HepG2 (cell line): ENCODE measurements at regions not wholly inside any gene's neighbourhood (a gene's known extent, or its start where the extent isn't known, plus 50 kb on each side); places are given as distances from the start of the nearest gene placed in this dataset.

Source experiments
- ATAC-seq: fragments of 200-7000 bp; cut with Tn5 transposase; 3 replicates; pipeline ENCODE4 v1.9.1; 2020; ENCODE audit warnings: mild to moderate bottlenecking, moderate library complexity
- BruUV-seq: library from RNA; stranded (reverse); fragments of 400-500 nt; replicated peaks from 2 replicates; lab custom pipeline; 2021; lab: Mats Ljungman, UMichigan
- CTCF ChIA-PET: fragments of 300-600 bp; formaldehyde crosslinking; extraction: SDS; loops from one replicate; lab custom pipeline; 2021; ENCODE audit warnings: low total read pairs, inconsistent platforms, low intra/inter-chr PET ratio; lab: Yijun Ruan, JAX
- POLR2A ChIA-PET: fragments of 350-600 bp; sonication (Branson Sonifier 250); formaldehyde crosslinking; loops from one replicate; lab custom pipeline; 2020; ENCODE audit warnings: antibody characterized with exemption, inconsistent platforms; lab: Yijun Ruan, JAX
- DNase-seq: peaks from one replicate; pipeline ENCODE4 v3.0.0-alpha.2; 2015; ENCODE audit warnings: low spot score
- FAIRE-seq: peaks from 3 replicates; lab custom pipeline; 2011; peaks lifted over from hg19 to GRCh38; lab: Jason Lieb, UNC
- H2AFZ ChIP-seq: one replicate; pipeline ENCODE4 v1.6.1; 2011; ENCODE audit warnings: low read length, inconsistent platforms
- H3K27ac ChIP-seq: fragments of 300-600 bp; 3 replicates; pipeline ENCODE4 v1.8.0; 2011; ENCODE audit warnings: mixed run types, mild to moderate bottlenecking, mixed read lengths, low read length, inconsistent platforms; ENCODE audit not compliant: insufficient read depth; ENCODE audit errors: extremely low read length
- H3K27me3 ChIP-seq, 2 experiments: fragments of 200-600 bp in 1 of 2; 2 replicates in 1 of 2; 3 replicates in 1 of 2; pipeline versions ENCODE4 v1.6.0 to v1.8.0; 2011; ENCODE audit warnings: low read length in 2 of 2, mild to moderate bottlenecking in 2 of 2, moderate library complexity in 2 of 2, inconsistent platforms in 1 of 2; ENCODE audit not compliant: insufficient read depth in 2 of 2, control insufficient read depth in 1 of 2
- H3K36me3 ChIP-seq, 2 experiments: fragments of 200-600 bp in 1 of 2; replicated peaks in 1 of 2; 2 replicates in 1 of 2; 3 replicates in 1 of 2; pipeline versions ENCODE4 v1.5.1 to v1.8.0; 2011; ENCODE audit warnings: low read length in 2 of 2, inconsistent platforms in 1 of 2; ENCODE audit not compliant: insufficient read depth in 2 of 2, control insufficient read depth in 1 of 2
- H3K4me1 ChIP-seq: 2 replicates; pipeline ENCODE4 v1.5.1; 2012; ENCODE audit warnings: low read length, inconsistent platforms; ENCODE audit not compliant: insufficient read depth
- H3K4me2 ChIP-seq: 2 replicates; pipeline ENCODE4 v1.6.0; 2011; ENCODE audit warnings: low read depth, low read length, inconsistent platforms
- H3K4me3 ChIP-seq, 3 experiments: fragments of 200-600 bp in 1 of 3; sonication (generic), shearing (Covaris generic) in 1 of 3; replicated peaks in 1 of 3; 2 replicates each; pipeline ENCODE4 v1.5.1; 2011 to 2016; ENCODE audit warnings: low read length in 3 of 3, inconsistent platforms in 2 of 3, low read depth in 2 of 3, mild to moderate bottlenecking in 2 of 3, control low read depth in 1 of 3, mixed read lengths in 1 of 3; ENCODE audit not compliant: insufficient read depth in 1 of 3
- H3K79me2 ChIP-seq: one replicate; pipeline ENCODE4 v1.6.1; 2011; ENCODE audit warnings: low read length, inconsistent platforms; ENCODE audit not compliant: insufficient read depth
- H3K9ac ChIP-seq: 2 replicates; pipeline ENCODE4 v1.6.0; 2011; ENCODE audit warnings: mild to moderate bottlenecking, low read depth, low read length, inconsistent platforms; ENCODE audit not compliant: insufficient read depth
- H3K9me3 ChIP-seq: 2 replicates; pipeline ENCODE4 v1.5.1; 2012; ENCODE audit warnings: mild to moderate bottlenecking, low read length
- H4K20me1 ChIP-seq: 2 replicates; pipeline ENCODE4 v1.6.0; 2011; ENCODE audit warnings: inconsistent platforms, mild to moderate bottlenecking, low read length, moderate library complexity; ENCODE audit not compliant: insufficient read depth
- AHR ChIP-seq: IDR thresholded peaks from 2 replicates; pipeline ENCODE4 v1.6.1; 2018; ENCODE audit warnings: missing genetic modification reagents, missing compliant biosample characterization
- CREM ChIP-seq, 2 experiments: sonication (generic) in 1 of 2; formaldehyde crosslinking in 1 of 2; IDR thresholded peaks; 2 replicates each; pipeline versions ENCODE4 v1.4.0 to v1.6.1; 2016 to 2020; ENCODE audit warnings: antibody characterized with exemption in 1 of 2, mild to moderate bottlenecking in 1 of 2, missing genetic modification reagents in 1 of 2
- HOXD1 ChIP-seq: sonication (generic); formaldehyde crosslinking; IDR thresholded peaks from 2 replicates; pipeline ENCODE4 v1.5.0; 2020; ENCODE audit warnings: missing genetic modification reagents
- JDP2 ChIP-seq: sonication (generic); formaldehyde crosslinking; IDR thresholded peaks from 2 replicates; pipeline ENCODE4 v1.8.1; 2022; ENCODE audit warnings: missing genetic modification reagents, borderline replicate concordance
- KDM2A ChIP-seq: sonication (generic); formaldehyde crosslinking; IDR thresholded peaks from 2 replicates; pipeline ENCODE4 v1.4.0; 2020; ENCODE audit warnings: low read depth, missing genetic modification reagents, borderline replicate concordance
- U2AF2 ChIP-seq: fragments of 200-400 bp; formaldehyde crosslinking; IDR thresholded peaks from 2 replicates; pipeline ENCODE4 v1.6.1; 2017; ENCODE audit warnings: low read depth, mild to moderate bottlenecking, low read length
- ZNF552 ChIP-seq: sonication (generic); formaldehyde crosslinking; IDR thresholded peaks from 2 replicates; pipeline ENCODE4 v1.9.0; 2022; ENCODE audit warnings: missing genetic modification reagents, mild to moderate bottlenecking, borderline replicate concordance
- ZNF781 ChIP-seq: sonication (generic); formaldehyde crosslinking; IDR thresholded peaks from 2 replicates; pipeline ENCODE4 v1.5.1; 2020; ENCODE audit warnings: borderline replicate concordance, mild to moderate bottlenecking, missing genetic modification reagents; ENCODE audit errors: not compliant biosample characterization
- WGBS: methylation state at CpG from one replicate; pipeline ENCODE4 v1.1.6; 2017; ENCODE audit warnings: low lambda C conversion rate; 5-methylcytosine and 5-hydroxymethylcytosine counted together
- in situ Hi-C: cut with HindIII; loops from 2 replicates; pipeline ENCODE4 v1.10.0; 2017; ENCODE audit warnings: low pct_unique_long_range_greater_than_20kb; ENCODE audit not compliant: extremely low pct_ligation_motif_present
- intact Hi-C: fragments of 100-400 bp; cut with micrococcal nuclease; formaldehyde crosslinking; loops from one replicate; pipeline ENCODE4 v1.10.0; 2022; ENCODE audit not compliant: unreplicated experiment
- TF ChIP-seq, protein P1 (sequence below): IDR thresholded peaks from 2 replicates; pipeline ENCODE4 v1.6.1; 2016
- TF ChIP-seq, protein P2 (sequence below): sonication (generic); formaldehyde crosslinking; IDR thresholded peaks from 2 replicates; pipeline ENCODE4 v1.4.0; 2020; ENCODE audit warnings: missing genetic modification reagents
- TF ChIP-seq, protein P3 (sequence below): sonication (generic); formaldehyde crosslinking; IDR thresholded peaks from 2 replicates; pipeline ENCODE4 v1.8.1; 2022; ENCODE audit warnings: low read depth, mild to moderate bottlenecking, missing genetic modification reagents

DNA sequence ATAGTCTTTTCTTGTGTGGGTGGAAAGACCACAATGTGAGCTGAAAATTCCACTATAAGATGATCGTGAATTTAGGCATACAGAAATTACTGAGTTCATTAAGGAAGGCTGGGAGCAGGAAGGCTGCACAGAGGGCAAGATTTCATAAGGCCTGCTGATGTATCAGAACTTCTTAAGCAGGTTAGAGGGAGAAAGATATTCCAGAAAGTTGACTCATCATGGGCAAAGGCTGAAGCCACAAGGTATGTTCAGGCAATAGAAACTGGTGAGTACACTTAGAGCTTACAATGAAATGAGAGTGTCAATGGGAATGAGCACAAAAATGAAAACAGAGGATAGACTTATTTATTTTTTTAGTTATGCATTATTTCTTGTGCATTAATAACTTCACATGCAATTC is 618.6 kb downstream of the CBLN4 start:
- H2AFZ ChIP-seq, result no peak overlapping the region
- FAIRE-seq, result no peak
- no peaks in the 10 kb centered on the region for H3K4me1 ChIP-seq
- BruUV-seq, result no TSS peak
- no peaks in the 10 kb centered on the region for H3K36me3 ChIP-seq
- no peaks in the 10 kb centered on the region for H3K79me2 ChIP-seq
- peaks cover 95% of the 10 kb centered on the region for H3K9me3 ChIP-seq
- ATAC-seq, result no peak
- POLR2A ChIA-PET, result no interaction called here
- no peak overlapping the region for H3K9ac ChIP-seq
- TF ChIP-seq, protein P1, sequence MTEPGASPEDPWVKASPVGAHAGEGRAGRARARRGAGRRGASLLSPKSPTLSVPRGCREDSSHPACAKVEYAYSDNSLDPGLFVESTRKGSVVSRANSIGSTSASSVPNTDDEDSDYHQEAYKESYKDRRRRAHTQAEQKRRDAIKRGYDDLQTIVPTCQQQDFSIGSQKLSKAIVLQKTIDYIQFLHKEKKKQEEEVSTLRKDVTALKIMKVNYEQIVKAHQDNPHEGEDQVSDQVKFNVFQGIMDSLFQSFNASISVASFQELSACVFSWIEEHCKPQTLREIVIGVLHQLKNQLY, result no peak
- TF ChIP-seq CREM (IDR thresholded peaks at IDR 0.05), result no peak
- TF ChIP-seq CREM (CRISPR knock-in tag; IDR thresholded peaks at IDR 0.05), result no peak
- TF ChIP-seq, protein P2, sequence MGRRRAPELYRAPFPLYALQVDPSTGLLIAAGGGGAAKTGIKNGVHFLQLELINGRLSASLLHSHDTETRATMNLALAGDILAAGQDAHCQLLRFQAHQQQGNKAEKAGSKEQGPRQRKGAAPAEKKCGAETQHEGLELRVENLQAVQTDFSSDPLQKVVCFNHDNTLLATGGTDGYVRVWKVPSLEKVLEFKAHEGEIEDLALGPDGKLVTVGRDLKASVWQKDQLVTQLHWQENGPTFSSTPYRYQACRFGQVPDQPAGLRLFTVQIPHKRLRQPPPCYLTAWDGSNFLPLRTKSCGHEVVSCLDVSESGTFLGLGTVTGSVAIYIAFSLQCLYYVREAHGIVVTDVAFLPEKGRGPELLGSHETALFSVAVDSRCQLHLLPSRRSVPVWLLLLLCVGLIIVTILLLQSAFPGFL (CRISPR knock-in tag), result no peak
- no peak for TF ChIP-seq ZNF552 (CRISPR knock-in tag)
- TF ChIP-seq AHR (CRISPR knock-in tag), result no peak
- TF ChIP-seq, protein P3, sequence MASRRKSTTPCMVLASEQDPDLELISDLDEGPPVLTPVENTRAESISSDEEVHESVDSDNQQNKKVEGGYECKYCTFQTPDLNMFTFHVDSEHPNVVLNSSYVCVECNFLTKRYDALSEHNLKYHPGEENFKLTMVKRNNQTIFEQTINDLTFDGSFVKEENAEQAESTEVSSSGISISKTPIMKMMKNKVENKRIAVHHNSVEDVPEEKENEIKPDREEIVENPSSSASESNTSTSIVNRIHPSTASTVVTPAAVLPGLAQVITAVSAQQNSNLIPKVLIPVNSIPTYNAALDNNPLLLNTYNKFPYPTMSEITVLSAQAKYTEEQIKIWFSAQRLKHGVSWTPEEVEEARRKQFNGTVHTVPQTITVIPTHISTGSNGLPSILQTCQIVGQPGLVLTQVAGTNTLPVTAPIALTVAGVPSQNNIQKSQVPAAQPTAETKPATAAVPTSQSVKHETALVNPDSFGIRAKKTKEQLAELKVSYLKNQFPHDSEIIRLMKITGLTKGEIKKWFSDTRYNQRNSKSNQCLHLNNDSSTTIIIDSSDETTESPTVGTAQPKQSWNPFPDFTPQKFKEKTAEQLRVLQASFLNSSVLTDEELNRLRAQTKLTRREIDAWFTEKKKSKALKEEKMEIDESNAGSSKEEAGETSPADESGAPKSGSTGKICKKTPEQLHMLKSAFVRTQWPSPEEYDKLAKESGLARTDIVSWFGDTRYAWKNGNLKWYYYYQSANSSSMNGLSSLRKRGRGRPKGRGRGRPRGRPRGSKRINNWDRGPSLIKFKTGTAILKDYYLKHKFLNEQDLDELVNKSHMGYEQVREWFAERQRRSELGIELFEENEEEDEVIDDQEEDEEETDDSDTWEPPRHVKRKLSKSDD (CRISPR knock-in tag), result no peak
- TF ChIP-seq HOXD1 (CRISPR knock-in tag), result no peak
- no peak for TF ChIP-seq JDP2 (CRISPR knock-in tag)
- no peak for TF ChIP-seq KDM2A
- no peak for TF ChIP-seq ZNF781 (CRISPR knock-in tag)
- TF ChIP-seq U2AF2, result no peak
- 2% methylated on average over 1 of the region's 1 CpG for WGBS
- no peak for DNase-seq
- H3K4me2 ChIP-seq, result no peak overlapping the region
- no peak overlapping the region for H3K4me3 ChIP-seq
- no peak overlapping the region for H3K27ac ChIP-seq
- no peaks in the 10 kb centered on the region for H4K20me1 ChIP-seq
- in situ Hi-C loops (no loop called here), intact Hi-C loops (no loop called here)
- CTCF ChIA-PET, result no interaction called here
- H3K27me3 ChIP-seq, result no peaks in the 10 kb centered on the region
